Cardiac fibroblast (primary cell): ENCODE measurements at regions not wholly inside any gene's neighbourhood (a gene's known extent, or its start where the extent isn't known, plus 50 kb on each side); places are given as distances from the start of the nearest gene placed in this dataset.

Experiments used
- DNase-seq, 2 donors: peaks; one replicate each; pipeline versions ENCODE4 v3.0.0 to v3.0.0-alpha.2; 2010; ENCODE audit warnings: low read depth in 2 of 2
- H3K4me3 ChIP-seq, 2 donors: replicated peaks in 1 of 2; 1 replicate in 1 of 2; 2 replicates in 1 of 2; pipeline ENCODE4 v1.5.1; 2011; ENCODE audit warnings: low read depth in 2 of 2, low read length in 2 of 2, mild to moderate bottlenecking in 2 of 2, moderate library complexity in 1 of 2
- TF ChIP-seq, protein P1 (sequence below): IDR thresholded peaks from one replicate; pipeline ENCODE4 v1.5.1; 2011; ENCODE audit warnings: low read depth, mild to moderate bottlenecking, low read length, inconsistent platforms

DNA sequence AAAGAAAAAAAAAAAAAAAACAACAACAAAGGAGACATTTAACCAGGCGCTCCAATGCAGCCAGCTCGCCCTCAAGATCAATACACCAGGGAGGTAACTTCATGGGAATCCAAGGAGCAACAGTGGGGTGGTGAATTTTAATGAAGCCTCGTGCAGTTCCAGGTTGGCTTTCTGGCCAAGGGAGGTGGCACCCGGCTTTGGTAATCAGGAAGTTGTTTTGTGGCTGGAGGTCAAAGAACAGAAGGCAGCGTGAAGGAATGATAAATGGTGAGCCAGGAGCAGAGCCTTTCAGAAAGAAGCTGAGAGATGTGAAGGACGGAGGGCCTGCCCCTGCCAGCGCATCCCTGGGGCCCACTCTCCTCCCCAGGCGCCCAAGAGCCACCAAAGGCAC, 188.2 kb upstream of the TSC22D1 start:
- TF ChIP-seq, protein P1, sequence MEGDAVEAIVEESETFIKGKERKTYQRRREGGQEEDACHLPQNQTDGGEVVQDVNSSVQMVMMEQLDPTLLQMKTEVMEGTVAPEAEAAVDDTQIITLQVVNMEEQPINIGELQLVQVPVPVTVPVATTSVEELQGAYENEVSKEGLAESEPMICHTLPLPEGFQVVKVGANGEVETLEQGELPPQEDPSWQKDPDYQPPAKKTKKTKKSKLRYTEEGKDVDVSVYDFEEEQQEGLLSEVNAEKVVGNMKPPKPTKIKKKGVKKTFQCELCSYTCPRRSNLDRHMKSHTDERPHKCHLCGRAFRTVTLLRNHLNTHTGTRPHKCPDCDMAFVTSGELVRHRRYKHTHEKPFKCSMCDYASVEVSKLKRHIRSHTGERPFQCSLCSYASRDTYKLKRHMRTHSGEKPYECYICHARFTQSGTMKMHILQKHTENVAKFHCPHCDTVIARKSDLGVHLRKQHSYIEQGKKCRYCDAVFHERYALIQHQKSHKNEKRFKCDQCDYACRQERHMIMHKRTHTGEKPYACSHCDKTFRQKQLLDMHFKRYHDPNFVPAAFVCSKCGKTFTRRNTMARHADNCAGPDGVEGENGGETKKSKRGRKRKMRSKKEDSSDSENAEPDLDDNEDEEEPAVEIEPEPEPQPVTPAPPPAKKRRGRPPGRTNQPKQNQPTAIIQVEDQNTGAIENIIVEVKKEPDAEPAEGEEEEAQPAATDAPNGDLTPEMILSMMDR: no peak
- no peak overlapping the region for H3K4me3 ChIP-seq
- no peak for DNase-seq

DNA sequence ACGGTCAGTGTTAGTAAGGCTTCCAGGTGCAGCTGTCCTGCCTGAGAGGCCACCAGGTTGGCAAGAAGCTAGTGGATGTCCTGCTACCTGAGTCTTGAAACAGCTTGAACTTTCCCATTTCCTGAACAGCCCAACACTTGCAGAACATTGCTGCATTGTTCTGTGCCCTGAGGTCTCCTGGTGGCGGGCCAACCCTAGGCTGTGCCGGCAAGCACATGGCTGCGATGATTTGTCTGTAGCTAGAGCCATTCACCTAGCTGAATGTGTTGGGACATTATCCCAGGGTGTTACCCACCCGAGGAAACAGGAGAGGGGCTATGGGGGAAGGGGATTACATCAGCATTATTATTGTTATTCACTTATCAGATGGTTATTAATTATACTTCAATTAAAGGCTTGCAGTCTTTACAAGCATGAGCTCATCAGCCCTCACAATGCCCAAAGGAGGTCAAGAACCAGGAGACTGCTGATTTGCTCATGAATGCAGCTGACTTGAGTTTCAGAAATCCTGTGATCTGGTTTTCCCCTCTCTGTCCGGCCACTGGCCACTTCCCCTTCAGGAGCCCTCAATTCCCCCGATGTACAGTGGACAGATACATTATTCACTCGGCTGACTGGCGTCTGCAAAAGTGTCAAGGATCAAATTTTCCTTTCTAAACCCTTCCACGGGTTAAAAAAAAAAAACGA, 187.6 kb upstream of the TSC22D1 start:
- no peak overlapping the region for H3K4me3 ChIP-seq
- TF ChIP-seq, protein P1: no peak
- no peak for DNase-seq

DNA sequence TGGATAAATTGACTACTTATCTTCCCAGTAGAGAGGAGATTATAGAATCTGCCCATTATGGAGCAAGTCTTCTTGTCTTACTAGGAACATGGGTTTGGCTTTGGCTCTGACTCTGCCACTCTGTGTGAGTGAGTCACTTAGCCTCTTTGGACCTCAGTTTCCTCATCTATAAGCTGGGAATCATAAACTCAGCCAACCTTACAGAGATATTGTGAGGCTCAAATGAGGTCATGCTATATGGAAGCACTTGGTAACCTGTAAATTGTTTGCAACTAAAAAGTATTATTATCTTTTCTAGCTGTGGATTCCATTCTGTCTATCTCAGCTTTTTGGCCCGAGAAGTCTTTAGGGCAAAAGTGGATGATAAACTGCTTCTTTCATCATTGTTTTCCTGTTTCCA, 186.8 kb upstream of the TSC22D1 start:
- no peak for DNase-seq
- TF ChIP-seq, protein P1: no peak
- no peak overlapping the region for H3K4me3 ChIP-seq

DNA sequence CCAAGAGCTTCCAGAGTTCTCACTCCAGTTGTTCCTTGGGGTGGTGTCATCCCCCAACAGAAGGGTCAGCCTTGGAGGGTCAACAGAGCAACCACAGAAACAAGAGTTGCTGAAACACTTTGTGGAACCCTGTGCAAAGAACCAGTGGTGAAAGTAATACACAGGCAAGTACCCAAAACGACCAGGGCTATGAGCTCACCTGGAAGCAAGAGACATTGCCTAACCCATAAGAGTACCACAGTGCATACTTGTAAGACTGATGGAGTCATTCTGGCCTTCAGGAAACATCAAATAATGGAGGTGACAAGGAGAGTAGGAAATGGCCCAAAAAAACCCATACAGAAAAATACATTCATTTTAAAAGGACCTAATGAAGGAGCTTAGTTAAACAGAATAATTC, 184.3 kb upstream of the TSC22D1 start:
- H3K4me3 ChIP-seq: no peak overlapping the region
- no peak for DNase-seq
- TF ChIP-seq, protein P1: no peak

GRCh38 chr13:44759384-44760360, 183.5 kb upstream of the TSC22D1 start:
- TF ChIP-seq, protein P1: no peak
- no peak overlapping the region for H3K4me3 ChIP-seq
- DNase-seq: no peak

GRCh38 chr13:44758630-44759383, 182.7 kb upstream of the TSC22D1 start:
- TF ChIP-seq, protein P1: no peak
- no peak overlapping the region for H3K4me3 ChIP-seq
- DNase-seq: peak; percentile 87 to 90
